Endothelial cell of umbilical vein (primary cell): ENCODE measurements at regions not wholly inside any gene's neighbourhood (a gene's known extent, or its start where the extent isn't known, plus 50 kb on each side); places are given as distances from the start of the nearest gene placed in this dataset.

Experiments used
- BruUV-seq: library from RNA; stranded (reverse); fragments of 400-500 nt; replicated peaks from 2 replicates; lab custom pipeline; 2021; lab: Mats Ljungman, UMichigan
- CTCF ChIA-PET: fragments of 300-600, 350-600 bp; sonication (Branson Sonifier 250); formaldehyde crosslinking; loops from one replicate; lab custom pipeline; 2021; ENCODE audit warnings: antibody characterized with exemption, inconsistent platforms; lab: Charles Lee
- POLR2A ChIA-PET: fragments of 300-600, 350-600 bp; sonication (Branson Sonifier 250); formaldehyde crosslinking; loops from one replicate; lab custom pipeline; 2021; ENCODE audit warnings: antibody characterized with exemption, inconsistent platforms; lab: Charles Lee
- DNase-seq: peaks from one replicate; pipeline ENCODE4 v3.0.0-alpha.2; 2011; ENCODE audit warnings: low read depth, low spot score
- FAIRE-seq: peaks from 2 replicates; lab custom pipeline; 2011; peaks lifted over from hg19 to GRCh38; lab: Jason Lieb, UNC
- H2AFZ ChIP-seq: 2 replicates; pipeline ENCODE4 v1.6.0; 2012; ENCODE audit warnings: low read depth, low read length, control low read depth, inconsistent platforms
- H3K27ac ChIP-seq: 2 replicates; pipeline ENCODE4 v1.5.1; 2011; ENCODE audit warnings: low read depth, mild to moderate bottlenecking, control low read depth, low read length, moderate library complexity; ENCODE audit not compliant: insufficient read depth
- H3K27me3 ChIP-seq, 2 experiments: 2 replicates each; pipeline versions ENCODE4 v1.6.0 to v1.6.1; 2011; ENCODE audit warnings: low read length in 2 of 2, mixed read lengths in 1 of 2; ENCODE audit not compliant: control insufficient read depth in 2 of 2, insufficient read depth in 2 of 2
- H3K36me3 ChIP-seq, 2 experiments: 2 replicates in 1 of 2; 3 replicates in 1 of 2; pipeline ENCODE4 v1.5.1; 2011; ENCODE audit warnings: low read length in 2 of 2, mild to moderate bottlenecking in 1 of 2, moderate library complexity in 1 of 2; ENCODE audit not compliant: control insufficient read depth in 2 of 2, insufficient read depth in 2 of 2; ENCODE audit errors: extremely low read depth in 1 of 2
- H3K4me1 ChIP-seq: 3 replicates; pipeline ENCODE4 v1.5.1; 2011; ENCODE audit warnings: mild to moderate bottlenecking, low read length; ENCODE audit not compliant: control insufficient read depth, insufficient read depth; ENCODE audit errors: extremely low read depth
- H3K4me2 ChIP-seq: 2 replicates; pipeline ENCODE4 v1.6.1; 2011; ENCODE audit warnings: low read length, control low read depth, mixed read lengths; ENCODE audit not compliant: insufficient read depth
- H3K4me3 ChIP-seq, 3 experiments: fragments of 200-600 bp in 1 of 3; sonication (generic), shearing (Covaris generic) in 1 of 3; replicated peaks in 1 of 3; 2 replicates each; pipeline ENCODE4 v1.5.1; 2011 to 2016; ENCODE audit warnings: control low read depth in 3 of 3, low read length in 3 of 3, mild to moderate bottlenecking in 2 of 3, inconsistent platforms in 1 of 3, low read depth in 1 of 3, moderate library complexity in 1 of 3; ENCODE audit not compliant: insufficient read depth in 1 of 3
- H3K79me2 ChIP-seq: 2 replicates; pipeline ENCODE4 v1.6.0; 2012; ENCODE audit warnings: low read length, inconsistent platforms; ENCODE audit not compliant: control insufficient read depth, insufficient read depth
- H3K9ac ChIP-seq: replicated peaks from 2 replicates; pipeline ENCODE3; 2011; ENCODE audit warnings: low read length, control low read depth; ENCODE audit not compliant: insufficient read depth; ENCODE audit errors: extremely low read depth
- H3K9me1 ChIP-seq: replicated peaks from 3 replicates; pipeline ENCODE4 v1.6.0; 2011; ENCODE audit warnings: mild to moderate bottlenecking, low read length; ENCODE audit not compliant: control insufficient read depth, insufficient read depth; ENCODE audit errors: extremely low read depth
- H3K9me3 ChIP-seq: replicated peaks from 2 replicates; pipeline ENCODE4 v1.5.1; 2012; ENCODE audit warnings: low read length, inconsistent platforms; ENCODE audit not compliant: control insufficient read depth, insufficient read depth
- H4K20me1 ChIP-seq: replicated peaks from 2 replicates; pipeline ENCODE3; 2011; ENCODE audit warnings: mild to moderate bottlenecking, low read length; ENCODE audit not compliant: control insufficient read depth, insufficient read depth; ENCODE audit errors: extremely low read depth
- CTCF ChIP-seq, 2 donors: IDR thresholded peaks; 1 replicate in 1 of 2; 2 replicates in 1 of 2; pipeline ENCODE4 v1.5.1; 2011; ENCODE audit warnings: low read length in 2 of 2, mild to moderate bottlenecking in 2 of 2, moderate library complexity in 2 of 2, control low read depth in 1 of 2, inconsistent platforms in 1 of 2, low read depth in 1 of 2; ENCODE audit not compliant: insufficient read depth in 1 of 2; ENCODE audit errors: extremely low read depth in 1 of 2
- EZH2 ChIP-seq: IDR thresholded peaks from 2 replicates; pipeline ENCODE4 v1.6.1; 2012; ENCODE audit warnings: borderline replicate concordance, low read depth, mild to moderate bottlenecking, moderate library complexity, low read length, inconsistent platforms; ENCODE audit not compliant: severe bottlenecking
- FOS ChIP-seq: IDR thresholded peaks from 2 replicates; pipeline ENCODE4 v1.6.1; 2011; ENCODE audit warnings: mild to moderate bottlenecking, low read length, moderate library complexity, borderline replicate concordance; ENCODE audit not compliant: insufficient read depth
- GATA2 ChIP-seq: IDR thresholded peaks from 2 replicates; pipeline ENCODE4 v1.7.0; 2011; ENCODE audit warnings: low read depth, mild to moderate bottlenecking, moderate library complexity, mixed read lengths, low read length; ENCODE audit not compliant: insufficient read length, insufficient read depth
- JUN ChIP-seq: IDR thresholded peaks from 2 replicates; pipeline ENCODE4 v1.6.1; 2011; ENCODE audit warnings: borderline replicate concordance, low read depth; ENCODE audit not compliant: insufficient read length, insufficient read depth
- MAX ChIP-seq: IDR thresholded peaks from 2 replicates; pipeline ENCODE4 v1.6.1; 2011; ENCODE audit not compliant: insufficient read depth, insufficient read length
- MYC ChIP-seq: IDR thresholded peaks from one replicate; pipeline ENCODE4 v1.6.1; 2011; ENCODE audit warnings: mild to moderate bottlenecking, low read depth, low read length
- POLR2A ChIP-seq: IDR thresholded peaks from 2 replicates; pipeline ENCODE4 v1.6.1; 2012; ENCODE audit warnings: low read depth, mild to moderate bottlenecking, control low read depth, low read length
- POLR2AphosphoS5 ChIP-seq: IDR thresholded peaks from 2 replicates; pipeline ENCODE4 v1.6.1; 2012; ENCODE audit warnings: low read depth, mild to moderate bottlenecking, control low read depth, low read length, moderate library complexity; ENCODE audit not compliant: insufficient read depth
- dilution Hi-C: fragments of 300-500 bp; cut with MboI; formaldehyde crosslinking; loops from one replicate; pipeline ENCODE4 v1.15.0; 2019; ENCODE audit warnings: low sequenced_read_pairs; ENCODE audit not compliant: extremely low pct_ligation_motif_present
- intact Hi-C: fragments of 100-400 bp; cut with micrococcal nuclease; formaldehyde crosslinking; loops from one replicate; pipeline ENCODE4 v1.10.0; 2022

- dilution Hi-C loops = no loop called here
- no TSS peak for BruUV-seq
- intact Hi-C loops = no loop called here
- Histone ChIP-seq H3K9ac (no peak overlapping the region), H3K9me3 (no peaks in the 10 kb centered on the region), H4K20me1 (no peaks in the 10 kb centered on the region), H3K4me3 (no peak overlapping the region), H2AFZ (no peak overlapping the region), H3K36me3 (no peaks in the 10 kb centered on the region), H3K79me2 (no peaks in the 10 kb centered on the region), H3K9me1 (no peaks in the 10 kb centered on the region), H3K27ac (no peak overlapping the region), H3K4me1 (no peaks in the 10 kb centered on the region), H3K27me3 (no peaks in the 10 kb centered on the region), H3K4me2 (no peak overlapping the region)
- CTCF ChIA-PET = no interaction called here
- POLR2A ChIA-PET = no interaction called here
- no peak for DNase-seq
- no peak for FAIRE-seq
- TF ChIP-seq MAX (no peak), POLR2A (no peak), CTCF (IDR thresholded peaks at IDR 0.05; ENCODE audit: extremely low read depth in 1 of 2, insufficient read depth in 1 of 2, low read depth in 1 of 2, low read length in 2 of 2) (no peak), POLR2AphosphoS5 (no peak), JUN (no peak), EZH2 (no peak), MYC (no peak), FOS (no peak), GATA2 (no peak)
These were observed 254.2 kb upstream of the SALL3 start for GRCh38 chr18:78725426-78725825.
